ENCODE measurements at regions not wholly inside any gene's neighbourhood (a gene's known extent, or its start where the extent isn't known, plus 50 kb on each side); places are given as distances from the start of the nearest gene placed in this dataset.

GRCh38 chr2:121866789-121867188 is 111.3 kb downstream of the TSN start:
- TF ChIP-seq SIN3A (IDR thresholded peaks at IDR 0.05; ENCODE audit: borderline replicate concordance, insufficient read depth, low read length) (no peak), POLR2AphosphoS5 (IDR thresholded peaks at IDR 0.05; ENCODE audit: low read depth, low read length) (no peak), REST (IDR thresholded peaks at IDR 0.05; ENCODE audit: insufficient read depth in 1 of 2, low read depth in 2 of 2, low read length in 2 of 2) (no peak)

Measured in PFSK-1 (cell line).